HG02763 (cell line): ENCODE measurements at regions not wholly inside any gene's neighbourhood (a gene's known extent, or its start where the extent isn't known, plus 50 kb on each side); places are given as distances from the start of the nearest gene placed in this dataset.

Source experiments
- ATAC-seq: cut with Tn5 transposase; IDR thresholded peaks from one replicate; pipeline ENCODE4 v1.9.1; 2021; ENCODE audit warnings: mild to moderate bottlenecking, moderate library complexity; ENCODE audit not compliant: unreplicated experiment

DNA sequence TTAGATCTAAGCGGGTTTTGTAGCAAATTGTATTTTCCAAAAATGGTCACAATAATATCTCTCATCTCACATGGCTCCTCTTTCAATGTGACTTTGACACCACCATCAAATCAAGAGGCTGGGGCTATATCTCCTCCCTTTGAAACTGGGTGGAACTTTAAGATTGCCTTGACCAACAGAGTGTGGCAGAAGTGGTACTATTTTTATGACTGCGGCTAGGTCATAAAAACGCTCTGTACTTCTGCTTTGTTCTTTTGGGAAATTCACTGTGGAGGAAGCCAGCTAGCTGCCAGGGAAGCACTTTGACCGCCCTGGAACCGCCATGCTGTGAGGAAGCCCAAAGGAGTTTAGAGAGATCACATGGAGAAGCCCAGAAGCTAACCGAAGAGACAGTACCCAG lies 50.7 kb upstream of the ACOT11 start:
- ATAC-seq = no peak

DNA sequence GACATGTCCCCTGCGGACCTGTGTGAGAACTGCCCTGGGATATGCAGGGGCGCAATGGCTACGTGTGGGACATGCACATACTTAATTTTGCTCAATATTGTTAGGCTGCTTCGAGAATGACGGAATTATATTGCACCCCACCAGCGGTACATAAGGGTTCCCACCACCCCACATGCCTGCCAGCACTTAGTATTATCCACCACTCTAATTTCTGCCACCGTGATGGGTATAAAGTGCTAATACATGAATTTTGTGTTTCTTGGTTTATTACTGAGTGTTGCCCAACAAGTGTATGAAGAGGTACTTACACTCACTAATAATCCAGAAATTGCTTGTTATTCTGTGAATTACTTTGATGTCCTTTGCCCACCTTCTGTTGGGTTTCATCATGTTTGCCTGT lies 52.1 kb upstream of the ACOT11 start:
- no peak for ATAC-seq

- no peak for ATAC-seq
These were observed 54.4 kb upstream of the ACOT11 start for GRCh38 chr1:54493608-54494007.

- ATAC-seq = no peak
These were observed 57.4 kb upstream of the ACOT11 start for GRCh38 chr1:54490361-54491248.

DNA sequence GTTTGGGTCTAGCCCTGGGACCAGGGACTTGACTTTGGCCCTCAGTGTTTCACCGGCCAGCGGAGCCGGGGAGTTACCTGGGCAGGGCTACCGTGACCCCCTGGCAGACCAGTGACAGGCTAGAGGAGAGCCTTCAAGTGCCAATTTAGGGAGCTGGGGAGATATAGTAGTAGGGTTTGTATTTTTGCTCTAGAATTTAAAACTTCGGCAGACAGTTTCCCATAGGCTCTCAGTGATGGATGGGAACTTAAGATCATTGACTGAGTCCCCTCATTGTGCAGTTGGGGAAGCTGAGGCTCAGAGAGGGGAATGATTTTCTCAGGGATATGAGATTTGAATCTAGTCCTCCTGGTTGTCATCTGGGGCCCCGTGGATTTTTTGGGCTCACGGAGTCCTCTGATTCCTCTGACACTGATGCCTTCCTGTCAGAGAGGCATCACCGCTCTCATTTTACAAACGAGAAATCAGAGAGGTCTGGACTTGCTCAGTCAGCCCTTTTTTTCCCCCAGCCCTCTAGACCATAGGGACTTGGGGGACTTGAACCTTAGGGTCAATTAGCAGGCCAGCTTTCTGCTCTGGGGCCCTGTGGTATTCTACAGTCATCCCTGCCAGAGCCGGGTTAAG lies 58.3 kb upstream of the ACOT11 start:
- no peak for ATAC-seq

GRCh38 chr1:54488779-54489626 lies 59.0 kb upstream of the ACOT11 start:
- ATAC-seq = peak; percentile 65

- ATAC-seq = peak; percentile 57
These were observed 59.8 kb upstream of the ACOT11 start for GRCh38 chr1:54488065-54488750.

DNA sequence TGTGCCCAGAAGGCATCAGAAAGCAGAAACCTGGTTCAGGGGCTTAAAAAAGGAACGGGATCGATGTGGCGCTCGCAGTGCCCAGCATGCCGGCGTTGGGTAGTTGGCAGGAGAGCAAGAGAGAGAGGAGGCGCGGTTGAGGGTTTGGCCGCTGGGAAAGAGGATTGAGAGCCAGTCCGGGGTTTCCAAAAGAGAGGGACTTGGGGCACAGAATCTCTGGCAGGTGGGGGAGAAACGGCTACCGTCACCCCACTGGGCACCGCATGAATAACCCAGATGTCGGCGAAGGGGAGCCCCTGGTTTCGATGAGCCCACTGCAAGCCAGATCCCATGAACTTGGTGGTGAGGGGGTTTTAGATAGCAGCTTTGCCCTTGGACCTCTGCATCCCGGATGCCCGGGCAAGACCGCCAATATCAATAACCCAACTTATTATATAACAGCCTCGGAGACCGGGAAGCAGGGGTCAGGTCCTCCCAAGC lies 60.4 kb upstream of the ACOT11 start:
- ATAC-seq = no peak

DNA sequence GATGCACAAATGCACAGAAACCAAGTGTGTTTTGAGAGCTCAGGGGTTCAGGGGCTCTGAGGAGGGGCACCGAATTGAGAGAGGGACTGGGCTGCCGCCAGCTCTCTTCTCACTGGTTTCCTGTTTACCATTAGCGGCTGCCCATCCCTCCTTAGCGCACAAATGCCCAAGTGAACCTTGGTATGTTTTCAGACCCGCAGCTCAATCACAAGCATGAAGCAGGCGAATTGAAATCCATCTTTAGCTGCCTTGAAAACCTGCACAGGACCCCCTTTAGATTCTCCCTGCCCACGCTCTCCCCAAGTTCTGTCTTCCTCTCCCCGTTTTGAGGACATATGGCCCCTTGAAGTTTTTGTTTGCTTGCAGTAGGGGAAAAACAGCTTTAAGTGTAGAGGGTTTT lies 61.1 kb upstream of the ACOT11 start:
- ATAC-seq = no peak

DNA sequence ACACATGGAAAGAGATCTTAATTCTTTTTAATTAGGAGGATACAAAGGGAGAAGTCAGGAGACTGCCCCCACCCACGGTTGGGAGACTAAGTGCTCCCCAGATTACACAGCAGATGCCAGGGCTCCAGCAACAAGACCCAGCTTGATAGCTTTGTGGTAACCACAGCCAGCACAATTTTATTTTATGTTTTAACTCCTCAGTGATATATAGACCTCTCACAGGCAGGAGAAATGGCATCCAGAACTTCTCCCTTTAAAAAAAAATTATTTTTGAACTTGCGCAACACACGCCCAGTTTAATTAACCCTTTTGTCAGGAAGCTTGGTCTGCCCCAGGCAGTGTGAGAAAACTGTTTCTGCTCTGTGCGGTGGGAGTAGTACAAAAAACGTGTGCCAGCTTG lies 62.6 kb upstream of the ACOT11 start:
- ATAC-seq = no peak

- ATAC-seq = no peak
These were observed 64.1 kb upstream of the ACOT11 start for GRCh38 chr1:54483875-54484437.

DNA sequence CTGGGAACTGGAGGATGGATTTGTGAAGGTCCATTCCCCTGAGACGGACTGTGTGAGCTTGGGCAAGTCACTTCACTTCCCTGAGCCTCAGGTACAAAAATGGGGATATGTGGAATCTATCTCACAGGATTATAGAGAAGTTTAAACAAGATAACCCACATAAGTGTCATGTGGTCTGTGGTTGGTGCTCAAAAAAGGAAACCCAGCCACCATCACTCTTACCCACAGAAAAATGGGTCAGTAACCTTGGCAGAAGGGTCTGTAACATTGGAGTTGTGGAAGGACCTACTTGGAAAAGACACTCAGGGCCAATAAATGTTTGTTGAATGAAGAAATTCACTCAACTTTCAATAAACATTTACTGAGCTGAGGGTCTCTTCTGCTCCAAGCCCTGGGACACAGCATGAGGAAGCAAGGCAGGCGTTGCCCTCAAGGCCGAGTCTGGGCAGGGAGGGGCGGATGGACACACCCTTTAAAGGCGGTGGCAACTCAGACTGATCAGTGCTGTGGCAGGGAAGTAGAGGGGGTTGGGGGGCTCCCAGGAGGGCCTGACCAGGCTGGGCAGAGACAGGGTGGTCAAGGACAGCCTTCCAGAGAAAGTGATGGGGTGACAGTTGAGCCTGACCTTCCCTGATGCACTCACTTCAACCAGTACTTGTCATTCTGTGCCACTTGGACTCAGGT lies 66.7 kb upstream of the ACOT11 start:
- ATAC-seq = no peak

DNA sequence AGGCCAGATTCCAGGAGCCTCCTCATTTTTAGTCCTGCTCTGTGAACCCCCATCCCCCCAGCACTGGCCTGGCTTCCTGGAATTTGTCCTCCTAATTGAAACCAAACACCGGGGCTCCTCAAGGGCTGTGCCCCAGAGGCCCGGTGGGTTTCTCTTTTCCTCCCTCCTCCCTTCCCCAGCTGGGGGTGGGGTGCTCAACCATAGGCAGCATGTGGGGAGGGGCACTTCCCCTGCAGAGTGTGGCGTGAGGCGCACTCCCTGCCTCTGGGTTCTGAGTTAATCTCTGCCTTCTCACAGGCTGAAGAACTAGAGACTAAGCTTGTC lies 67.5 kb upstream of the ACOT11 start:
- no peak for ATAC-seq

DNA sequence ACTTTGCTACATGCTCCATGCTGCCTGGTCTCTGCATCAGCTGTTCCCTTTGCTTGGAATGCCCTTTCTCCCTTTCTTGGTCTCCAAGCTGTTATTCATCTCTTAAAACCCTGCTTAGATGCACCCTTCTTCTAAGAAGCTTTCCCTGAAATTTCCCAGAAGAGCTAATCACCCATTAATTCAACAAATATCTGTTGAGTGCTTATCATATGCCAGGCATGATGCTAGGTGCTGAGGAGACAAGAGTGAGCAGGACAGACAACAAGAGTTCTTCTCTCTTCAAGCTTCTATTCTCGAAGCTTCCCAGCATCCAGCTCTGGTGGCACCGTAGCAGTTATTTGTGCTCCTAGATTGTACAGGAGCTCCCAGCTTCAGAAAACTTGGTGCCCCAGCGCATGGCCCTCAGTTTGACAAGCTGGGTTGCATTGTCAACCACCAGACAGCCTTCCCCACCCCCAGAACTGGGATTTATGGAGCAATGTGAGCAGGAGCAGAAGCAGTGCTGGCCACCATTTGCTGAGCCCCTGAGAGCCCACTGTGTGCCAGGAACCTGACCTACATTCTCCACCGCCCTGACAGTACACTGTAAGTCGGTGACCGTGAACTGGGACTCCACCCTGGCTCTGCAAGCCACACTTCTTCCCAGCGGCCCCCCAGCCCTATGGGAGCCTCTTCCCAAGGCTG lies 68.0 kb upstream of the ACOT11 start:
- no peak for ATAC-seq

DNA sequence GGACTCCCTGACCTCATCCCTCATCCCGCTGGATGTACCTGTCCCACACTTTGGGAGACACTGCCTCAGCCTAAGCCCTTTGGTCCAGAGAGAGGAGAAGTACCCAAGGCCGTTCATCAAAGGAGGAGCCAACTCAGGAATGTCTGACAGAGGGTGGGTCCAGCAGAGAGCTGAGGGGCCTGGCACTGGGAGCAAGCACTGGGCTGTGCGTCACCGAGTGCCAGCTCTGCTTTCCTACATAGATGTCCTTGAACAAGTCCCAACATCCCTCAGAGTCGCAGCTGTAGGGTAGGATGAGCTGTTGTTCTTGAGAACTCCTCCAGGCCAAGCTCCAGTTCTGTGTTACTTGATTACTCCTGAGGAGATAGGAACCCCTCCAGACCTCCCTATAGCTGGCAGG lies 68.8 kb upstream of the ACOT11 start:
- no peak for ATAC-seq

DNA sequence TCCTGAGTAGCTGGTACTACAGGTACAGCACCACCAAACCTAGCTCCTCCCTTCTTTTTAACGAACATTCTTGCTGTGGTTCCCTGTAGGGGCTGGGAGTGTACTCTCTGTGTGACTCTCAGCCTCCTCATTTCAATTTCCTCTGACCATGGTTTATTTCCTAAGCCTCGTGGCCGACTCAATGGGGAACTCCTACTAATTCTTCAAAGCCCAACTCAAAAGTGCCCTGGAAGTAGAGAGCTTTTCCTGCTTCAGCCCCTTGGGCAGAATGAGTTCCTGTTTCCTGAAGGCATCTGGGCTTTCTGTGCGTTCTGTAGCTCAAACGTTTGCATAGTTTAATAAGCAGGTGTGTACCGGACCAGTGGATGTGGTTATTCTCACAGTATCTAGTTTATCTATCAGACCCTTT lies 70.9 kb upstream of the ACOT11 start:
- ATAC-seq = no peak

DNA sequence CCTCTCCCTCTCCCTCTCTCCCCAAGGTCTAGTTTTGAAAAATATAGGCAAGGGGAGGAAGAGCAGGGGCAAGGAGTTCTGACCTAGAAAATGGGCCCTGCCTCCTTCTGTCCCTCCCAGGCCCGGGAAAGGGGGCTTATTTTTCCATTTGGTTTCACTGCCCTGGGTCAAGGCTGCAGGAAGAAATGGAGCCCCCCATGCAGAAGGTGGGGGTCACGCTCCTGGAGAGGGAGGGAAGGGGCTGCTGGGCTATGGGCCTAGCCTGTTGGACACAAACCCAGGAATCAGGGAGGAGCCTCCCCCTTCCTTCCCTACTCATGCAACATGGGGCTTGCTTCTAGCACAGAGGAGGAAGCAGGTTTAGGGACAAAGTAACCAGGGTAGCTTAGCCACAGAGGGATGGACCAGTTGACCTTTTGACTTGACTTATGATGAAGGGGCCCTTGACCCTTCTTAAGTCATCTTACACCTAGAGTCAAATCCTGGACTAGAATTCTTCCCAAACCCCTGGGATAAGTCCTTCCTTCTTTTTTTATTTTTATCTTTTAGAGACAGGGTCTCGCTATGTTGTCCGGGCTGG lies 70.4 kb upstream of the SSBP3 start:
- no peak for ATAC-seq

DNA sequence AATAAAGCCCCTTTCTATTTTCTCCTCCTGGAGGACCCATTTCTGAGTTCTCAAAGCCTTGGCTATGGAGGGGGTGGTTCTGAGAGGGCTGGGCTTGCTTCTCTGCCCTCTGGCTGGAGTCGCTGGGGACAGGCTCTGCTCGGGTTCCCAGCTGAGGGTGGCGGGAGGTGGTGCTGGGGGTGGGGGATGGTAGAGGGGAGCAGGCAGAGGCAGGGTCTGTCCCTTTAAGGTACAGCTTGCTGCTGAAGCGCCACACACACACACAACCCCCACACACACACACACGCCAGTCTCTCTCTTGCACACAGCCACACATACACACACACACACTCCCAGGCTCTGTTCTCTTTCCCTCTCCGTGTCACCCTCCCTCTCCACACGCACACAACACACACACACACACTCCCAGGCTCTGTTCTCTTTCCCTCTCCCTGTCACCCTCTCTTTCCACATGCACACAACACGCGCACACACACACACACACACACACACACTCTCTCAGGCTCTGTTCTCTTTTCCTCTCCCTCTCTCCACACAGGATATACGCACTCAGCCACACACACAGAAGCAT lies 69.8 kb upstream of the SSBP3 start:
- no peak for ATAC-seq

DNA sequence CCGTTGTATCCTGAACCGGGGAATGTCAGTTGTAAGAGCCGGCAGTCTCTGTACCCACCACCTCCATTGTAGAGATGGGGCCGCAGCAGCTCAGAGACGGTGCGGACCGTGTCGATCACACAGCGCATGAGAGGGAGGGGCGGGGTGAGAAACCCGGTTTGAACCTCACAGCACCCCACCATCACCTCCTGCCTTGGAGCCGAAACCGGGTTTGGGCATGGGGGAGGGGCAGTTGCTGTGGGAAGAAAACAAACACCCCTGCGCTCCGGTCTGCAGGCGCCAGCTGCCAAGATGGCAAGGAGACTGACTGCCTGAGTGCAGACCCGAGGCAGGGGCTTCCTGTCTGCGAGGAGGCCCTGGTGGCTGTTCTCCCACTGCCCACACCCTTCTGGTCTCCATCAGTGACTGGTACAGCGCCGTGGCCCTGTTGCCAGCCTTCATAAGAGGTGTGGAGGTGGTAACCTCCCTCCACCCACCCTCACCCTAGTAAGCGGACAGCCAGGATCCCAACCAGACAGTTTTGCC lies 69.2 kb upstream of the SSBP3 start:
- no peak for ATAC-seq
